ENCODE measurements at regions not wholly inside any gene's neighbourhood (a gene's known extent, or its start where the extent isn't known, plus 50 kb on each side); places are given as distances from the start of the nearest gene placed in this dataset.

GRCh38 chr4:166635367-166635766 is 598.9 kb downstream of the SPOCK3 start:
- no peak for DNase-seq (ENCODE audit: low read depth)

GRCh38 chr4:166637816-166638215 is 596.5 kb downstream of the SPOCK3 start:
- DNase-seq (ENCODE audit: low read depth), result no peak

- DNase-seq (ENCODE audit: low read depth), result no peak
Measured at GRCh38 chr4:166655231-166655630, 579.1 kb downstream of the SPOCK3 start.

- DNase-seq (ENCODE audit: low read depth), result no peak
Measured at GRCh38 chr4:166655705-166656104, 578.6 kb downstream of the SPOCK3 start.

GRCh38 chr4:166657261-166657660 is 577.0 kb downstream of the SPOCK3 start:
- no peak for DNase-seq (ENCODE audit: low read depth)

- no peak for DNase-seq (ENCODE audit: low read depth)
Measured at GRCh38 chr4:166658585-166658984, 575.7 kb downstream of the SPOCK3 start.

- DNase-seq (ENCODE audit: low read depth), result no peak
Measured at GRCh38 chr4:166662266-166662843, 571.9 kb downstream of the SPOCK3 start.

GRCh38 chr4:166670341-166670740 is 564.0 kb downstream of the SPOCK3 start:
- no peak for DNase-seq (ENCODE audit: low read depth)

- no peak for DNase-seq (ENCODE audit: low read depth)
Measured at GRCh38 chr4:166673911-166674310, 560.4 kb downstream of the SPOCK3 start.

- DNase-seq (ENCODE audit: low read depth), result peak; percentile 49
Measured at GRCh38 chr4:166675411-166675810, 558.9 kb downstream of the SPOCK3 start.

- DNase-seq (ENCODE audit: low read depth), result no peak
Measured at GRCh38 chr4:166680796-166681195, 553.5 kb downstream of the SPOCK3 start.

- DNase-seq (ENCODE audit: low read depth), result no peak
Measured at GRCh38 chr4:166682200-166682599, 552.1 kb downstream of the SPOCK3 start.

Data from HS-5 (cell line).